ELR (cell line): ENCODE measurements at regions not wholly inside any gene's neighbourhood (a gene's known extent, or its start where the extent isn't known, plus 50 kb on each side); places are given as distances from the start of the nearest gene placed in this dataset.
A peak's percentile ranks its signal among the peaks of the same experiment; 100 is the strongest.
"Not testable (repeated sequence)": the region's sequence is repeated elsewhere in the genome, so short reads cannot be mapped to it uniquely, and the experiment has no call there.

Source experiments
- DNase-seq: peaks from one replicate; pipeline ENCODE4 v3.0.0-alpha.2; 2015; ENCODE audit warnings: low read depth

- DNase-seq, result no peak
Measured at GRCh38 chr11:24267014-24267413, 229.8 kb upstream of the LUZP2 start.

- no peak for DNase-seq
Measured at GRCh38 chr11:24271798-24272197, 225.1 kb upstream of the LUZP2 start.

- not testable (repeated sequence) for DNase-seq
Measured at GRCh38 chr11:24274214-24274781, 222.6 kb upstream of the LUZP2 start.

- peak; percentile 2 for DNase-seq
Measured at GRCh38 chr11:24286238-24286637, 210.6 kb upstream of the LUZP2 start.

- DNase-seq, result no peak
Measured at GRCh38 chr11:24289301-24289700, 207.6 kb upstream of the LUZP2 start.

- DNase-seq, result no peak
Measured at GRCh38 chr11:24293964-24294363, 202.9 kb upstream of the LUZP2 start.

- DNase-seq, result peak; percentile 1
Measured at GRCh38 chr11:24295360-24295759, 201.5 kb upstream of the LUZP2 start.

- DNase-seq, result no peak
Measured at GRCh38 chr11:24297461-24297860, 199.4 kb upstream of the LUZP2 start.

GRCh38 chr11:24298146-24298545, 198.7 kb upstream of the LUZP2 start:
- DNase-seq, result no peak

GRCh38 chr11:24311974-24312373, 184.9 kb upstream of the LUZP2 start:
- DNase-seq, result no peak

- DNase-seq, result peak; percentile 14
Measured at GRCh38 chr11:24312464-24313238, 184.2 kb upstream of the LUZP2 start.

GRCh38 chr11:24321229-24321628, 175.6 kb upstream of the LUZP2 start:
- no peak for DNase-seq

- peak; percentile 19 for DNase-seq
Measured at GRCh38 chr11:24324211-24324610, 172.6 kb upstream of the LUZP2 start.

- no peak for DNase-seq
Measured at GRCh38 chr11:24344222-24344621, 152.6 kb upstream of the LUZP2 start.

GRCh38 chr11:24348908-24349307, 147.9 kb upstream of the LUZP2 start:
- DNase-seq, result no peak

GRCh38 chr11:24351179-24351578, 145.7 kb upstream of the LUZP2 start:
- no peak for DNase-seq

- DNase-seq, result no peak
Measured at GRCh38 chr11:24356501-24356900, 140.4 kb upstream of the LUZP2 start.

GRCh38 chr11:24357620-24358410, 139.0 kb upstream of the LUZP2 start:
- DNase-seq, result no peak

- no peak for DNase-seq
Measured at GRCh38 chr11:24372491-24372890, 124.4 kb upstream of the LUZP2 start.

- DNase-seq, result no peak
Measured at GRCh38 chr11:24373516-24373915, 123.3 kb upstream of the LUZP2 start.

GRCh38 chr11:24375351-24375750, 121.5 kb upstream of the LUZP2 start:
- DNase-seq, result no peak

- no peak for DNase-seq
Measured at GRCh38 chr11:24375931-24376330, 120.9 kb upstream of the LUZP2 start.

- no peak for DNase-seq
Measured at GRCh38 chr11:24383137-24383536, 113.7 kb upstream of the LUZP2 start.
